Limb (tissue), 2 donors: ENCODE measurements at regions not wholly inside any gene's neighbourhood (a gene's known extent, or its start where the extent isn't known, plus 50 kb on each side); places are given as distances from the start of the nearest gene placed in this dataset.

Experiments
- DNase-seq, 2 donors: peaks; one replicate each; pipeline ENCODE4 v3.0.0-alpha.2; 2016; ENCODE audit errors: extremely low spot score in 2 of 2

- DNase-seq: no peak
Observed at GRCh38 chr16:35377142-35377541, 1917.7 kb downstream of the TP53TG3F start.

DNA sequence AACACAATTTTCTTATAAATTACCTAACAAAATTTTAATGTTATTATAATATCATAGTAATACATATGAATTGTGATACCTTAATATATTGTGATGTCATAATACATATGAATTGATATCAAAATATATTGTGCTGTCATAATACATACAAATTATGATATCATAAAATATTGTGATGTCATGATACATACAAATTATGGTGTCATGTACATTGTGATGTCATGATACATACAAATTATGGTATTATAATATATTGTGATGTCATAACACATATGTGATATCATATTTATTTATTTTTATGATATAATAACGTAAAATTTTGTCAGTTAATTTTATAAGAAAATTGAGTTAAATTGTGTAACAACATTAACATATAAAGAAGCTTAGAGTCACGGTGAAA lies 1927.2 kb downstream of the TP53TG3F start:
- DNase-seq: no peak

DNA sequence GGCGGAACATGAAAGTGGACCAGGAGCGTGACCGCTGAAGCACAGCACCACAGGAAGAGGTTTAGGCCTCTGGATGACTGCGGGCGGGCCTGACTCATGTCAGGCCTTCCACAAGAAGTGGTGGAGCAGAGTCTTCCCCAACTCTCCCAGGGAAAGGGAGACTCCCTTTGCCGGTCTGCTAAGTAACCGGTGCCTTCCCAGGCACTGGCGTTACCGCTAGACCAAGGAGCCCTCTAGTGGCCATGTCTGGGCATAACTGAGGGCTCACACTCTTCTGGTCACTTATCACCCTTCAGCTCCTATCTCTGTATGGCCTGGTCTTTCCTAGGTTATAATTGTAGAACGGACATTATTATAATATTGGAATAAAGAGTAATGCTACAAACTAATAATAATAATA lies 1931.9 kb downstream of the TP53TG3F start:
- no peak for DNase-seq

GRCh38 chr16:35398180-35398579 lies 1938.8 kb downstream of the TP53TG3F start:
- DNase-seq: no peak

- DNase-seq: no peak
Observed at GRCh38 chr16:35399133-35399532, 1939.7 kb downstream of the TP53TG3F start.

DNA sequence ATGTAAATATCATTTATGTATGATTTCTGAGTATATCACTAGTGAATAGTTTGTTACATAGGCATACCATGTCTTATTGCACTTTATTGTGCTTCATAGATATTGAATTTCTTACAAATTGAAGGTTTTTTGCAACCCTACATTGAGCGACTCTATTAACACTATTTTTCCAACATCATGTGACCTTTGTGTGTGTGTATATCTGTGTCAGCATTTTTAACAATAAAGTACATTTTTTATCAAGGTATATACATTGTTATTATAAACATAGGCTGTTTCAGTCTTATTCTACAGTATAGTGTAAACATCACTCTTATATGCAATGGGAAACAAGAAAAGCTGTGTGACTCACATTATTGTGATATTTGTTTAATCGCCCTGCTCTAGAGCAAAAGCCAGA lies 1944.9 kb downstream of the TP53TG3F start:
- DNase-seq: no peak

DNA sequence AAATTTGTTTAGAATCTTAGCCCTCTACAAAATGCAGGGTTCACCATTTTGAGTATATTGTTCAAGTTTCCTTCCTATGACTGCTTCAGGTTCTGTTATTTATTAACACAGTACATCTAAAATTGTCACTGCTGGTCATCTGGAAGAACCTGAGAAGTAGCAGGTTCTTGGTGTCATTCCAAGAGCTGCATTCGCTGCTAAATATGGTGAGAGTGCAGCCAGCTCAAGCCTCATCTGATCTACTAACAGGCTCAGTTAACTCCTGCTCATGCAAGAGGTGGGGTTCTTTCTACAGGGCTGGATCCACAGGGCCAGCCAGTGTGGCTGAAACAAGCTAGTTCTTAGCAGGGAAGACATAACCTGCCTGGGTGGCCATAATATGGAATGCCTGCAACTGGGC lies 1946.1 kb downstream of the TP53TG3F start:
- DNase-seq: no peak

DNA sequence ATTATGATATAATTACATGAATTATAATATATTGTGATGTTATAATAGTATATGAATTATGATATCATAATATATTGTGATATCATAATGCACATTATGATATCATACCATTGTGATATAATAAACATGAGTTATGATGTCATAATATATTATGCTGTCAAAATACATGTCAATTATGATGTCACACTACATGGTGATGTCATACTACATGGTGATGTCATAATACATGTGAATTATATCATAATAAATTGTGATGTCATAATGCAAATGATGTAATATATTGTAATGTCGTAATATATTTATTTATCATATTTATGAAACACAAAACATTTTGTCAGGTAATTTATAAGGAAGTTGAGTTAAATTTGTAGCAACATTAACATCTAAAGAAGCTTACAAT lies 1950.1 kb downstream of the TP53TG3F start:
- no peak for DNase-seq

DNA sequence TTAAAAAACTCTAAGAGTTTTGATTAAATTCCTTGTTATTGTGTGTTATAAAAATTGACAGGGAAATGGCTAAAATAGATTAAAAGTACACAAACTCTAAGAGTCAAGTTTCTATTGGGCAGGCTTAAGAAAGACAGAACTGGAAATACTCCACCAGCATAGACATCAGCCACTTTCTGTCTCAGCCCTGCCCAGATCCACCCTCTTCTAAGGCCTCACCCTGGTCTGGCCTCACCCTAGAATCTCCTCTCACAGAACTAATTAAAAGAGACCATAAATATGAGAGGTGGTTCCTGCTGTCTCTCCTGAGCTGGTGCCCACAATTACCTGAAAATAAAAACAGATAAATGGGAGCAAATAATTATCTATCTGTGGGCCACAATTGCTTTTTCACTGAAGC lies 1951.0 kb downstream of the TP53TG3F start:
- DNase-seq: no peak

DNA sequence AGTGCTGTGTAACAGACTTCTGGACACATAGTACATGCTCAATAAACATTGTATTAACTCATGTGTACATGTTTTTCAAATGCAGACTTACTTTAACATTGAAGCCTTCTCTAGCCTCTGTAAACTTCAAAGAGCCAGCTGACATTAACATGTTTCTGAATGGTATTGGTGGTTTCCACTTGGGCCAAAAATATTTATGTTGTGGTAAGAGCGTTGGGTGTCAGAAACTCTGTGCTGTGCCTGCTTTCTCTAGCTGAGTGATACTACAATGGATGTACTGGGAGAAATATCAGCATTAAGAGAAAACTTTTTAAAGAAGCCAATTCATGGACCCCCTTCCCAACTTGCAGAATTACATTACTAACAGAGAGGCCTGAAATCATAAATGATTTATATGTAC lies 1951.7 kb downstream of the TP53TG3F start:
- DNase-seq: no peak

DNA sequence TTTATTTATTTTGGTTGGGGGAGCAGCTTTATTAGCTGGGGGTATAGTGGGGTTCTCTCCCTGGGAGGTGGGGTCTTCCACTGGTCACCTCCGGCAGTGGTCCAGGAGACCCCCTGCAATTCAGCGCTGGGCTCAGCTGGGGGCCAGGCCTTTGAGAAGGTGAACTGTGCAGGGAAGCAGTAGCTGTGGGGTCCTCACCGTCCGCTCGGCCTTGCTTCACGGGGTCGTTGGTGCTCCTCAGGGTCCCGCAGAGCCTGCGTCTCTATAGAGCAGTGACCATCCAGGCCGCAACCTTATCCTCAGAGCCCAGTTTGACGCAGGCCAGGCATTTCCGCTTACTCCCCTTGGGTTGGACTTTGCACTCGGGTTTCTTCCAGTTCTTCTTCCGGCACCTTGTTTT lies 1954.7 kb downstream of the TP53TG3F start:
- DNase-seq: no peak

- DNase-seq: no peak
Observed at GRCh38 chr16:35414563-35414962, 1955.2 kb downstream of the TP53TG3F start.

DNA sequence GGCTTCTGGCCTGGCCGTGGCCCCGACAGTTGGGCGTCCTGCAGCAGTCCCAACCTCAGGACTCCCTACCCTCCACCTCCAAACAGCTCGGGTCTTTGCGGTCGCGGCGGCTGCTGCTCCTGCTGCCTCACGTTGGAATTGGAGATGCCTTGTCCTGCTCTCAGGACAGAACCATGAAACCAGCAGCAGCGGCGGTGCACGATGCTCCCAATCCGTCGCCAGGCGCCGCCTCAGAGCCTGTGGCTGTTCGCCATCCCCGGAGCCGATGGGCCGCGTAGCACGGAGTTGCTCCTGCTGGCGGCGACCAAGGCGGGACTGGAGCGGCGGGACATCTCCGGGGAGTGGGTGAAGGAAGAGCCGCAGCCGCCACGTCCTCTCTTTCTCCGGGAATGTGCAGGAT lies 1965.9 kb downstream of the TP53TG3F start:
- no peak for DNase-seq

DNA sequence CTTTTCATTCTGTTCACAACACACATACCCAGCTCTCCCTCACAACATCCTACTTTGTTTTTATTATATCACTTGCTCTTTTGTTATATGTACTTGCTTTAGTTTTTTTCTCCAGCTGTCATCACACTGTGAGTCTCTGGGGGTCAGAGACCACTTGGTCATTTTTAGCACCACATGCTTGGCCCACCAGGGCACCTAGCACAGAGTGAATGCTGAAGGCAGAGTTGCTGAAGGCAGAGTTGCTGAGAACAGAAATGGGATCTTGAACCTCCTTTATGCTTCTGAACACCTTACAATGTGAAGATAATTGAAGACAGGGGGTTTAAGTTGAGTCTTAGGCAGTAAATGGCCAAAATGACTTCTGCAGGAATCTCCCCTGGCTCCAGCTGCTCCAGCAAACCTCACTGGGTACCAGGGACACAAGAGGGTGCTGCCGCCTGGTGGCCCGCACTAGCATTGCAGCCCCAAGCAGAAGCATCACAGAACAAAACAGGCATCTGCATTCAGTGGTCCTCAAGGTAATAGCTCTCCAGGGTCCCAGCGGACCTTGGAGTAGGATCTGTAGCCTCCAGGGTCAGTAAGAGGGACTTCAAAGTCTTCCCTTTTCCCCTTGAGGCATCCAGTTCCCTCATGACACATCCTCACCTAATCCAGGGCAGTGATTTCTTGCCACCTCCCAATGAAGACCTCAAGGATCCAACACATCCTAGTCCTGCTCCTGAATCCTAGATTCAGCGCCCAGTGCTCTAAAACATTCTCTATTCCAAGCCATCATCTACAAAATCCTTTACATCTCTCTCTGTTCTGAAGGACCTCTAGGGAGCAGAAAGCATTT lies 1972.6 kb downstream of the TP53TG3F start:
- DNase-seq: no peak

GRCh38 chr16:35440875-35441274 lies 1981.5 kb downstream of the TP53TG3F start:
- no peak for DNase-seq

DNA sequence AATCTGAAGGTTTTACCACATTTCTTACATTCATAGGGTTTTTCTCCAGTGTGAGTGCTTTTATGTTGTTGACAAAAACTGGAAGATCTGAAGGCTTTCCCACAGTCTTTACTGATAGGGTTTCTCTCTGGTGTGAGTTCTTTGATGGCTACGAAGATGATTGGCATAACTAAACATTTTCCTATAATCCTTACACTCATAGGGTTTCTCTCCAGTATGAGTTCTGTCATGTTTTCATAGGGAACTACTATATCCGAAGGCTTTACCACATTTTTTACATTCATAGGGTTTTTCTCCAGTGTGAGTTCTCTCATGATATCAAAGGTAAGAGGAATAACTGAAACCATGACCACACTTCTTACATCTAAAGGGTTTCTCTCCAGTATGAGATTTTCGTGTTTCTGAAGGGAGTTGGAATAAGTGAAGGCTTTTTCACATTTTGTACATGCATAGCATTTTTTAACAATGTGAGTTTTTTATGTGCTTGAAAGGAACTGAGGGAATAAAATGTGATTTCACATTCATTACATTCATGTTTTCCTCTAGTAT lies 1987.7 kb downstream of the TP53TG3F start:
- DNase-seq: no peak

- DNase-seq: no peak
Observed at GRCh38 chr16:35449663-35450062, 1990.3 kb downstream of the TP53TG3F start.

GRCh38 chr16:35450648-35451047 lies 1991.2 kb downstream of the TP53TG3F start:
- DNase-seq: no peak

- no peak for DNase-seq
Observed at GRCh38 chr16:35452471-35452870, 1993.1 kb downstream of the TP53TG3F start.

DNA sequence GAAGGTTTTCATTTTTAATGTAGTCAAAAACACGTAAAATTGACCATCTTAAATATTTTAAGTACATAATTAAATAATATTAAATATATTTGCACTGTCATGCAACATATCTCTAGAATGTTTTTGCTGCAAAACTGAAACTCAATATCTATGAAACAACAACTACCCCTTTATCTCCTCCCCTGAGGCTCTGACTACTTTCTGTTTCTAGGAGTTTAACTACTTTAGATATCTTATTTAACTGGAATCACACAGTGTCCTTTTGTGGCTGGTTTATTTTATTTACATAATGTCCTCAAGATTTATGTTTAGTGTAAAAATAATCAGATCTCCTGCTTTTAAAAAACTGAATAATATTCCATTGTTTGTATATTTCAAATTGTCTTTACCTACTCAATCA lies 2003.9 kb downstream of the TP53TG3F start:
- no peak for DNase-seq

GRCh38 chr16:35480361-35480760 lies 2020.9 kb downstream of the TP53TG3F start:
- no peak for DNase-seq

DNA sequence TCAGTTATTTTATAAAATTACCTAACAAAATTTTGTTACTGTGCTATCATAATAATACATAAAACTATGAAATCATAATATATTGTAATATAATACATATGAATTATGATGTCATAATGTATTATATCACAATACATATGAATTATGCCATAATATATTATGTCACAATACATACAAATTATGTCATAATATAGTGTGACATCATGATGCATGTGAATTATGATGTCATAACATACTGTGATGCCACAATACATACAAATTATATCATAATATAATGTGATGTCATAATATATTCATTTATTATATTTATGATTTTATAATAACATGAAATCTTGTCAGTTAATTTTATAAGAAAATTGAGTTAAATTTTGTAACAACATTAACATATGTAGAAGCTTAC lies 2021.6 kb downstream of the TP53TG3F start:
- DNase-seq: no peak

- no peak for DNase-seq
Observed at GRCh38 chr16:35485915-35486314, 2026.5 kb downstream of the TP53TG3F start.
